CD14-positive monocyte (primary cell): ENCODE measurements at regions not wholly inside any gene's neighbourhood (a gene's known extent, or its start where the extent isn't known, plus 50 kb on each side); places are given as distances from the start of the nearest gene placed in this dataset.

Experiments used
- DNase-seq, 3 donors: peaks; one replicate each; pipeline ENCODE4 v3.0.0-alpha.2; 2011 to 2022
- H2AFZ ChIP-seq: 2 replicates; pipeline ENCODE4 v1.6.0; 2012; ENCODE audit warnings: mild to moderate bottlenecking, low read depth, low read length, inconsistent platforms; ENCODE audit not compliant: insufficient read depth, poor library complexity, severe bottlenecking
- H3K27ac ChIP-seq, 2 donors: 1 replicate in 1 of 2; 2 replicates in 1 of 2; pipeline ENCODE4 v1.5.1; 2012 to 2013; ENCODE audit warnings: low read length in 2 of 2, control low read depth in 1 of 2, inconsistent platforms in 1 of 2, low read depth in 1 of 2, mild to moderate bottlenecking in 1 of 2
- H3K27me3 ChIP-seq, 2 donors: one replicate each; pipeline versions ENCODE4 v1.6.0 to v1.6.1; 2011 to 2013; ENCODE audit warnings: low read length in 2 of 2; ENCODE audit not compliant: control insufficient read depth in 2 of 2, insufficient read depth in 2 of 2
- H3K36me3 ChIP-seq, 2 donors: replicated peaks in 1 of 2; 1 replicate in 1 of 2; 2 replicates in 1 of 2; pipeline versions ENCODE4 v1.5.1 to v1.6.1; 2012 to 2013; ENCODE audit warnings: low read length in 2 of 2, control low read depth in 1 of 2, inconsistent platforms in 1 of 2, mild to moderate bottlenecking in 1 of 2; ENCODE audit not compliant: insufficient read depth in 2 of 2, control insufficient read depth in 1 of 2
- H3K4me1 ChIP-seq, 2 donors: 1 replicate in 1 of 2; 2 replicates in 1 of 2; pipeline versions ENCODE4 v1.5.1 to v1.6.1; 2012 to 2013; ENCODE audit warnings: low read length in 2 of 2, control low read depth in 1 of 2, inconsistent platforms in 1 of 2, mild to moderate bottlenecking in 1 of 2, moderate library complexity in 1 of 2; ENCODE audit not compliant: insufficient read depth in 2 of 2, control insufficient read depth in 1 of 2
- H3K4me2 ChIP-seq: replicated peaks from 2 replicates; pipeline ENCODE3; 2012; ENCODE audit warnings: low read length, moderate library complexity, mild to moderate bottlenecking; ENCODE audit not compliant: poor library complexity, severe bottlenecking; ENCODE audit errors: extremely low read depth
- H3K4me3 ChIP-seq, 3 experiments: fragments of 200-600 bp in 1 of 3; sonication (generic) in 1 of 3; replicated peaks in 1 of 3; 1 replicate in 2 of 3; 2 replicates in 1 of 3; pipeline ENCODE4 v1.5.1; 2011 to 2013; ENCODE audit warnings: low read length in 3 of 3, mild to moderate bottlenecking in 3 of 3, control low read depth in 2 of 3, low read depth in 2 of 3, inconsistent platforms in 1 of 3, moderate library complexity in 1 of 3
- H3K79me2 ChIP-seq: 2 replicates; pipeline ENCODE4 v1.6.0; 2012; ENCODE audit warnings: mild to moderate bottlenecking, control low read depth, inconsistent platforms, low read length, moderate library complexity; ENCODE audit not compliant: insufficient read depth
- H3K9ac ChIP-seq: 2 replicates; pipeline ENCODE4 v1.6.0; 2017; ENCODE audit warnings: low read length, mild to moderate bottlenecking; ENCODE audit not compliant: insufficient read depth, poor library complexity, severe bottlenecking
- H3K9me3 ChIP-seq, 2 donors: replicated peaks in 1 of 2; 1 replicate in 1 of 2; 2 replicates in 1 of 2; pipeline versions ENCODE4 v1.5.1 to v1.6.1; 2012 to 2013; ENCODE audit warnings: low read length in 2 of 2, control low read depth in 1 of 2; ENCODE audit not compliant: control insufficient read depth in 1 of 2, insufficient read depth in 1 of 2
- H4K20me1 ChIP-seq: 2 replicates; pipeline ENCODE4 v1.6.0; 2012; ENCODE audit warnings: mild to moderate bottlenecking, low read length, control low read depth, moderate library complexity; ENCODE audit not compliant: insufficient read depth
- H3K27ac Mint-ChIP-seq, 7 donors: one replicate each; pipeline ENCODE4 v1.8.0; 2020; ENCODE audit warnings: mild to moderate bottlenecking in 7 of 7, mixed read lengths in 7 of 7, moderate library complexity in 6 of 7, inconsistent platforms in 2 of 7
- H3K27me3 Mint-ChIP-seq, 3 donors: one replicate each; pipeline ENCODE4 v1.8.0; 2021 to 2022; ENCODE audit warnings: low read depth in 3 of 3, mild to moderate bottlenecking in 3 of 3, mixed read lengths in 3 of 3, moderate library complexity in 3 of 3, inconsistent platforms in 1 of 3
- H3K36me3 Mint-ChIP-seq, 2 donors: one replicate each; pipeline ENCODE4 v1.8.0; 2020; ENCODE audit warnings: mixed read lengths in 2 of 2, inconsistent platforms in 1 of 2, mild to moderate bottlenecking in 1 of 2
- H3K4me1 Mint-ChIP-seq: one replicate; pipeline ENCODE4 v1.8.0; 2020; ENCODE audit warnings: mild to moderate bottlenecking, mixed read lengths
- H3K4me3 Mint-ChIP-seq, 2 donors: one replicate each; pipeline ENCODE4 v1.8.0; 2020; ENCODE audit warnings: mild to moderate bottlenecking in 2 of 2, mixed read lengths in 2 of 2, moderate library complexity in 1 of 2
- H3K9me3 Mint-ChIP-seq, 7 donors: one replicate each; pipeline ENCODE4 v1.8.0; 2020 to 2022; ENCODE audit warnings: mixed read lengths in 7 of 7, mild to moderate bottlenecking in 6 of 7, moderate library complexity in 6 of 7, inconsistent platforms in 2 of 7
- WGBS: methylation state at CpG from one replicate; pipeline ENCODE4 v1.1.5; 2013; ENCODE audit warnings: missing lambda C conversion rate; ENCODE audit not compliant: insufficient coverage; 5-methylcytosine and 5-hydroxymethylcytosine counted together
- intact Hi-C, 2 donors: fragments of 100-400 bp; cut with micrococcal nuclease; formaldehyde crosslinking; loops; one replicate each; pipeline versions ENCODE4 v1.15.0 to v1.15.1; 2023
- TF ChIP-seq, protein P1 (sequence below): fragments of 200-600 bp; IDR thresholded peaks from one replicate; pipeline ENCODE4 v1.8.0; 2022; ENCODE audit warnings: antibody characterized with exemption, mild to moderate bottlenecking

- no peak overlapping the region for H3K9ac ChIP-seq
- peaks cover 2% of the 10 kb centered on the region for H3K4me1 Mint-ChIP-seq
- no peak overlapping the region for H3K4me3 ChIP-seq
- no peaks in the 10 kb centered on the region for H3K36me3 ChIP-seq
- no peak overlapping the region for H3K4me3 Mint-ChIP-seq
- no peak overlapping the region for H3K27ac Mint-ChIP-seq
- H3K36me3 Mint-ChIP-seq: no peaks in the 10 kb centered on the region
- H3K27me3 ChIP-seq: no peaks in the 10 kb centered on the region
- H2AFZ ChIP-seq: no peak overlapping the region
- H4K20me1 ChIP-seq: no peaks in the 10 kb centered on the region
- peaks cover 10 to 19% (median 14%) of the 10 kb centered on the region in 7 donors for H3K9me3 Mint-ChIP-seq
- no peak overlapping the region for H3K4me2 ChIP-seq
- WGBS: 78% methylated on average over 2 of the region's 3 CpGs
- no peaks in the 10 kb centered on the region for H3K4me1 ChIP-seq
- no peaks in the 10 kb centered on the region for H3K79me2 ChIP-seq
- no peaks in the 10 kb centered on the region for H3K27me3 Mint-ChIP-seq
- no peak for DNase-seq
- intact Hi-C loops: no loop called here
- H3K27ac ChIP-seq: no peak overlapping the region
- H3K9me3 ChIP-seq: peaks cover 17 to 22% of the 10 kb centered on the region in 2 donors
- TF ChIP-seq, protein P1, sequence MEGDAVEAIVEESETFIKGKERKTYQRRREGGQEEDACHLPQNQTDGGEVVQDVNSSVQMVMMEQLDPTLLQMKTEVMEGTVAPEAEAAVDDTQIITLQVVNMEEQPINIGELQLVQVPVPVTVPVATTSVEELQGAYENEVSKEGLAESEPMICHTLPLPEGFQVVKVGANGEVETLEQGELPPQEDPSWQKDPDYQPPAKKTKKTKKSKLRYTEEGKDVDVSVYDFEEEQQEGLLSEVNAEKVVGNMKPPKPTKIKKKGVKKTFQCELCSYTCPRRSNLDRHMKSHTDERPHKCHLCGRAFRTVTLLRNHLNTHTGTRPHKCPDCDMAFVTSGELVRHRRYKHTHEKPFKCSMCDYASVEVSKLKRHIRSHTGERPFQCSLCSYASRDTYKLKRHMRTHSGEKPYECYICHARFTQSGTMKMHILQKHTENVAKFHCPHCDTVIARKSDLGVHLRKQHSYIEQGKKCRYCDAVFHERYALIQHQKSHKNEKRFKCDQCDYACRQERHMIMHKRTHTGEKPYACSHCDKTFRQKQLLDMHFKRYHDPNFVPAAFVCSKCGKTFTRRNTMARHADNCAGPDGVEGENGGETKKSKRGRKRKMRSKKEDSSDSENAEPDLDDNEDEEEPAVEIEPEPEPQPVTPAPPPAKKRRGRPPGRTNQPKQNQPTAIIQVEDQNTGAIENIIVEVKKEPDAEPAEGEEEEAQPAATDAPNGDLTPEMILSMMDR: no peak
Measured at GRCh38 chr12:126760092-126760491, 1506.9 kb upstream of the TMEM132C start.

GRCh38 chr12:126761420-126761819 is 1505.5 kb upstream of the TMEM132C start:
- no peak overlapping the region for H3K4me3 Mint-ChIP-seq

More at GRCh38 chr12:126761420-126761819, 1505.5 kb upstream of the TMEM132C start:
- no peaks in the 10 kb centered on the region for H3K27me3 Mint-ChIP-seq
- no CpG with 5 or more reads among the region's 2 CpGs for WGBS
- peaks cover 17 to 28% of the 10 kb centered on the region in 2 donors for H3K9me3 ChIP-seq
- H3K4me3 ChIP-seq: no peak overlapping the region
- H3K36me3 Mint-ChIP-seq: no peaks in the 10 kb centered on the region
- no peak overlapping the region for H3K4me2 ChIP-seq
- no peaks in the 10 kb centered on the region for H3K27me3 ChIP-seq
- H2AFZ ChIP-seq: no peak overlapping the region
- DNase-seq: no peak
- no peak overlapping the region for H3K27ac ChIP-seq
- intact Hi-C loops: no loop called here
- peaks cover 12 to 23% (median 14%) of the 10 kb centered on the region in 7 donors for H3K9me3 Mint-ChIP-seq
- no peaks in the 10 kb centered on the region for H3K36me3 ChIP-seq
- no peak overlapping the region for H3K27ac Mint-ChIP-seq
- H3K4me1 ChIP-seq: no peaks in the 10 kb centered on the region
- peaks cover 2% of the 10 kb centered on the region for H3K4me1 Mint-ChIP-seq
- TF ChIP-seq, protein P1: no peak
- H3K9ac ChIP-seq: no peak overlapping the region
- H4K20me1 ChIP-seq: no peaks in the 10 kb centered on the region
- no peaks in the 10 kb centered on the region for H3K79me2 ChIP-seq
